SH-SY5Y (cell line): ENCODE measurements at regions not wholly inside any gene's neighbourhood (a gene's known extent, or its start where the extent isn't known, plus 50 kb on each side); places are given as distances from the start of the nearest gene placed in this dataset.

Source experiments
- GATA2 ChIP-seq: IDR thresholded peaks from 2 replicates; pipeline ENCODE4 v1.6.1; 2011; ENCODE audit warnings: mild to moderate bottlenecking, low read depth, low read length
- GATA3 ChIP-seq: IDR thresholded peaks from 2 replicates; pipeline ENCODE4 v1.6.1; 2011; ENCODE audit warnings: low read depth, mild to moderate bottlenecking, low read length, moderate library complexity

DNA sequence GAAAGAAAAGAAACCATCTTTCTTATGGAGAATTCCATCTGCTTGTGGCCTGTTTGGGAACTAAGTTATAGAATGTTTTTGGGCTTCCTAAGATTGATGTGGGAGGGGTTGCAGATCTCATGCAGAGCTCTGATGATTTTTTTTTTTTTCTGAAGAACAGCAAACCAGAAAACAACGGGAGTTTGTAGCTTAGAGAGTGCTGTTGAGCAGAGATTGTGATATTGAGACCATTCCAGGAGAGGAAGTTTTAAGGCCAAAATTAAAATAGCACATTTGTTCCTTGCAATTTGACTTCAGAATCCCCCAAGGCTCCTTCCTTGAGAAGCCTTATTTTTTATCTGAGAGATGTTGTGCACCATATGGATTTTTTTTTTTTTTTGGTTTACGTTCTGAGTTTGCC, 159.5 kb upstream of the NRP1 start:
- TF ChIP-seq GATA2 (no peak), GATA3 (no peak)
